22Rv1 (cell line): ENCODE measurements at regions not wholly inside any gene's neighbourhood (a gene's known extent, or its start where the extent isn't known, plus 50 kb on each side); places are given as distances from the start of the nearest gene placed in this dataset.
"Not testable (repeated sequence)": the region's sequence is repeated elsewhere in the genome, so short reads cannot be mapped to it uniquely, and the experiment has no call there.

Source experiments
- H3K27ac ChIP-seq: fragments of 450-650 bp; 2 replicates; pipeline ENCODE4 v1.5.1; 2017
- CTCF ChIP-seq: fragments of 450-650 bp; IDR thresholded peaks from 2 replicates; pipeline ENCODE4 v1.5.1; 2017; ENCODE audit warnings: mild to moderate bottlenecking
- ZFX ChIP-seq: fragments of 450-650 bp; IDR thresholded peaks from 2 replicates; pipeline ENCODE4 v1.6.1; 2017; ENCODE audit warnings: antibody characterized with exemption, borderline replicate concordance

DNA sequence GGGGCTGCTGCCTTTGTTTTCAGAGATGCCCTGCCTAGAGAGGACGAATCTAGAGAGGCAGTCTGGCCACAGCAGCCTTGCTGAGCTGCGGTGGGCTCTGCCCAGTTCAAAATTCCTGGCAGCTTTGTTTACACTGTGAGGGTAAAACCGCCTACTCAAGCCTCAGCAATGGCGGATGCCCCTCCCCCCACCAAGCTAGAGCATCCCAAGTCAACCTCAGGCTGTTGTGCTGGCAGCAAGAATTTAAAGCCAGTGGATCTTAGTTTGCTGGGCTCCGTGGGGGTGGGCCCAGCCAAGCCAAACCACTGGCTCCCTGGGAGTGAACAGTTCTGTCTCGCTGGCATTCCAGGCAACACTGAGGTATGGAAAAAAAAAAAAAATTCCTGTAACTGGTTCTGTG is 970.9 kb downstream of the TBC1D32 start:
- H3K27ac ChIP-seq: no peak overlapping the region
- TF ChIP-seq ZFX (no peak), CTCF (no peak)

GRCh38 chr6:120358535-120358934 is 975.7 kb downstream of the TBC1D32 start:
- H3K27ac ChIP-seq: not testable (repeated sequence)

DNA sequence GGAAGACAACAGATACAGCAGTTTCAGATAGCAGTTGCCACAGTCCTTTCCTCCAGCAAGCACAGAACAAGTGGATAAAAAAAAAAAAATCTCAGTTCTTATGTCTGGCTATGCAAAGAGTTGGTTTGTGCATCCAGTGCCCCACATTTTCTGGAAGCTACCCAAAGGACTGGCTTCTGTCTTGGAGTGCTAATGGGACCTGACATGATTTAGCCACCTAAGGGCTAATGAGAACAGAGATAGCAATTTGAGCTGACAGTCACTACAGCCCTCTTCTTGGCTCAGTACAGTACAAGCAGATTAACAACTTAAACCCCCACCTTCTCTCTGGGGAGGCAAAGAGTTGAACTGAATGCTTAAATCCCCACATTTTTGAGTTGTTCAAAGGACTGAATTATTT is 976.8 kb downstream of the TBC1D32 start:
- H3K27ac ChIP-seq: no peak overlapping the region
- TF ChIP-seq ZFX: no peak
- TF ChIP-seq CTCF: no peak

DNA sequence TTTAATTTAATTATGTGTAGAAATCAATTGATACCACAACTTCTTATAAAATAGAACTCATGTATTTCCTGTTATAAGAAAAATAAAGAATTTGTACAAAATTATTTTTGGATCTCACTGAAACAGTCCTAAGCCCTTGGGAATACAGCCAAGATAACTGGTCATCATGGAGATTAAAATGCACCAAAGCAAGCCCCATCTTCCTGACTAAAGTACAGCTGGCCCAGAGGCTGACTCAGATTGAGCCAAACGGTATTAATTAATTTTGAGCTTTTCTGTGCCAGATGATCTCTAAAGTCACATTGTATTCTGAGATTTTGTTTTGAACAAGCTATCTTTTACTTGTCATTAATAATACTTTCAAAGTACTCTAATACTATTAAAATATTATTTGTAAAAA is 978.5 kb downstream of the TBC1D32 start:
- TF ChIP-seq CTCF: no peak
- TF ChIP-seq ZFX: no peak
- no peak overlapping the region for H3K27ac ChIP-seq

- no peak for TF ChIP-seq ZFX
- no peak for TF ChIP-seq CTCF
- no peak overlapping the region for H3K27ac ChIP-seq
Measured at GRCh38 chr6:120354452-120355098, 979.7 kb downstream of the TBC1D32 start.

GRCh38 chr6:120352491-120352890 is 981.8 kb downstream of the TBC1D32 start:
- TF ChIP-seq ZFX (no peak), CTCF (no peak)
- no peak overlapping the region for H3K27ac ChIP-seq

GRCh38 chr6:120348926-120349325 is 985.4 kb downstream of the TBC1D32 start:
- TF ChIP-seq ZFX (no peak), CTCF (no peak)
- H3K27ac ChIP-seq: no peak overlapping the region

DNA sequence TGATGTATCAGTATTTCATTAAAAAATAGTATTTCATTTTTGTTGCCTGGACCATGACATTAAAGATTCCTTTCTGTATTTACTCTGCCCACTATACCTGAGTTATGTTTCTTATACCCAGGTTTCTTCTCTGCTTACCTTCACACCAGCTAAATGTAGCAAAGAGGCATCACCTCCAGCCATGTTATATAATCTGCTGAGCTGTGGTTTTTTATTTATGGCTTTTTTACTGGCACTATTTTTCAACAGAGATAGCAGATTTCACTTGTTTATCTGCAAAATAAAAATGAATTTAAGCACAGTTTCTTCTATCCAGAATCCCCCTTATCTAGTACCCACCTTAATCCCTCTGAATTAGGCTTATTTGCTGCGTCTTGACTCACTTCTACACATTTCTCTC is 979.0 kb upstream of the MAN1A1 start:
- H3K27ac ChIP-seq: no peak overlapping the region
- no peak for TF ChIP-seq ZFX
